H9 (cell line): ENCODE measurements at regions not wholly inside any gene's neighbourhood (a gene's known extent, or its start where the extent isn't known, plus 50 kb on each side); places are given as distances from the start of the nearest gene placed in this dataset.

ENCODE experiments used
- DNase-seq: peaks from one replicate; pipeline ENCODE4 v3.0.0-alpha.2; 2017
- H2AFZ ChIP-seq: one replicate; pipeline ENCODE4 v1.6.1; 2013; ENCODE audit warnings: mild to moderate bottlenecking, low read length, control low read depth, moderate library complexity
- H2AK5ac ChIP-seq: 2 replicates; pipeline ENCODE4 v1.6.1; 2013; ENCODE audit warnings: low read length, control low read depth, mixed read lengths; ENCODE audit not compliant: insufficient read length
- H2BK120ac ChIP-seq: one replicate; pipeline ENCODE4 v1.6.1; 2013; ENCODE audit warnings: low read depth, mild to moderate bottlenecking, low read length, control low read depth, inconsistent platforms; ENCODE audit not compliant: poor library complexity, severe bottlenecking
- H2BK12ac ChIP-seq: 2 replicates; pipeline ENCODE4 v1.6.1; 2013; ENCODE audit warnings: low read length, control low read depth, mixed read lengths, low read depth; ENCODE audit not compliant: insufficient read length
- H2BK15ac ChIP-seq: 2 replicates; pipeline ENCODE4 v1.6.1; 2013; ENCODE audit warnings: low read depth, low read length, control low read depth
- H2BK20ac ChIP-seq: one replicate; pipeline ENCODE4 v1.6.1; 2013; ENCODE audit warnings: low read depth, mild to moderate bottlenecking, low read length, control low read depth, inconsistent platforms; ENCODE audit not compliant: poor library complexity, severe bottlenecking
- H2BK5ac ChIP-seq: 2 replicates; pipeline ENCODE4 v1.6.1; 2013; ENCODE audit warnings: low read length, control low read depth, mixed read lengths; ENCODE audit not compliant: insufficient read length
- H3K14ac ChIP-seq: 2 replicates; pipeline ENCODE4 v1.6.1; 2013; ENCODE audit warnings: low read length, control low read depth; ENCODE audit not compliant: insufficient read depth
- H3K18ac ChIP-seq: 2 replicates; pipeline ENCODE4 v1.6.1; 2013; ENCODE audit warnings: low read depth, mild to moderate bottlenecking, mixed read lengths, low read length, control low read depth; ENCODE audit not compliant: insufficient read length
- H3K23ac ChIP-seq: 2 replicates; pipeline ENCODE4 v1.6.1; 2013; ENCODE audit warnings: low read length, control low read depth, mixed read lengths, low read depth; ENCODE audit not compliant: insufficient read length
- H3K23me2 ChIP-seq: 2 replicates; pipeline ENCODE4 v1.6.1; 2013; ENCODE audit warnings: low read depth, mild to moderate bottlenecking, mixed read lengths, low read length, control low read depth; ENCODE audit not compliant: insufficient read length, poor library complexity, severe bottlenecking
- H3K27ac ChIP-seq: 2 replicates; pipeline ENCODE4 v1.5.1; 2013; ENCODE audit warnings: low read length, control low read depth, mixed read lengths, low read depth; ENCODE audit not compliant: insufficient read length
- H3K27me3 ChIP-seq: 2 replicates; pipeline ENCODE4 v1.6.1; 2013; ENCODE audit warnings: low read length, control low read depth, inconsistent platforms; ENCODE audit not compliant: insufficient read depth
- H3K4ac ChIP-seq: 2 replicates; pipeline ENCODE4 v1.6.1; 2013; ENCODE audit warnings: low read depth, mild to moderate bottlenecking, control low read depth, inconsistent platforms, low read length, moderate library complexity
- H3K4me1 ChIP-seq: 2 replicates; pipeline ENCODE4 v1.6.1; 2013; ENCODE audit warnings: low read length, control low read depth, inconsistent platforms; ENCODE audit not compliant: insufficient read depth
- H3K4me2 ChIP-seq: 2 replicates; pipeline ENCODE4 v1.6.1; 2013; ENCODE audit warnings: low read length, control low read depth, mixed read lengths; ENCODE audit not compliant: insufficient read length, insufficient read depth
- H3K56ac ChIP-seq: 2 replicates; pipeline ENCODE4 v1.6.1; 2013; ENCODE audit warnings: low read depth, mild to moderate bottlenecking, mixed read lengths, low read length, control low read depth; ENCODE audit not compliant: insufficient read length
- H3K79me1 ChIP-seq: 2 replicates; pipeline ENCODE4 v1.6.1; 2013; ENCODE audit warnings: low read depth, mild to moderate bottlenecking, moderate library complexity, low read length, control low read depth, inconsistent platforms; ENCODE audit not compliant: insufficient read depth, poor library complexity, severe bottlenecking
- H3K79me2 ChIP-seq: 2 replicates; pipeline ENCODE4 v1.6.1; 2013; ENCODE audit warnings: low read length, control low read depth, inconsistent platforms; ENCODE audit not compliant: insufficient read depth
- H3K9ac ChIP-seq: 2 replicates; pipeline ENCODE4 v1.6.1; 2013; ENCODE audit warnings: low read length, control low read depth, mixed read lengths; ENCODE audit not compliant: insufficient read length; ENCODE audit errors: extremely low read depth
- H3K9me3 ChIP-seq: one replicate; pipeline ENCODE4 v1.6.1; 2013; ENCODE audit warnings: low read depth, low read length, inconsistent platforms; ENCODE audit not compliant: control insufficient read depth
- H3T11ph ChIP-seq: one replicate; pipeline ENCODE4 v1.6.1; 2013; ENCODE audit warnings: mild to moderate bottlenecking, low read length, control low read depth, inconsistent platforms
- H4K20me1 ChIP-seq: one replicate; pipeline ENCODE4 v1.6.1; 2013; ENCODE audit not compliant: control insufficient read depth, insufficient read length, insufficient read depth
- H4K5ac ChIP-seq: 2 replicates; pipeline ENCODE4 v1.6.1; 2013; ENCODE audit warnings: low read depth, mild to moderate bottlenecking, mixed read lengths, low read length, control low read depth; ENCODE audit not compliant: insufficient read length
- H4K8ac ChIP-seq: replicated peaks from 2 replicates; pipeline ENCODE4 v1.6.1; 2013; ENCODE audit warnings: low read length, control low read depth, mixed read lengths, low read depth; ENCODE audit not compliant: insufficient read length
- H4K91ac ChIP-seq: 2 replicates; pipeline ENCODE4 v1.6.1; 2013; ENCODE audit warnings: low read depth, mild to moderate bottlenecking, moderate library complexity, mixed read lengths, low read length, control low read depth; ENCODE audit not compliant: insufficient read length
- H3K27ac Mint-ChIP-seq, 3 experiments: 2 replicates in 2 of 3; 3 replicates in 1 of 3; pipeline ENCODE4 v1.8.0; 2020 to 2021; ENCODE audit warnings: mixed read lengths in 3 of 3, mild to moderate bottlenecking in 1 of 3, moderate library complexity in 1 of 3
- H3K27me3 Mint-ChIP-seq: 2 replicates; pipeline ENCODE4 v1.8.0; 2021; ENCODE audit warnings: low read depth, mild to moderate bottlenecking, moderate library complexity, mixed read lengths
- H3K36me3 Mint-ChIP-seq, 3 experiments: 2 replicates in 2 of 3; 3 replicates in 1 of 3; pipeline ENCODE4 v1.8.0; 2020 to 2021; ENCODE audit warnings: low read depth in 3 of 3, mixed read lengths in 3 of 3; ENCODE audit not compliant: insufficient read depth in 1 of 3
- H3K4me1 Mint-ChIP-seq, 2 experiments: 2 replicates each; pipeline ENCODE4 v1.8.0; 2020; ENCODE audit warnings: mixed read lengths in 2 of 2
- H3K4me3 Mint-ChIP-seq, 2 experiments: 2 replicates in 1 of 2; 3 replicates in 1 of 2; pipeline ENCODE4 v1.8.0; 2020 to 2021; ENCODE audit warnings: mild to moderate bottlenecking in 2 of 2, mixed read lengths in 2 of 2, moderate library complexity in 1 of 2
- H3K9me3 Mint-ChIP-seq, 2 experiments: 2 replicates in 1 of 2; 3 replicates in 1 of 2; pipeline ENCODE4 v1.8.0; 2020; ENCODE audit warnings: mild to moderate bottlenecking in 2 of 2, mixed read lengths in 2 of 2, moderate library complexity in 1 of 2
- CTCF ChIP-seq: fragments of 200-600 bp; sonication (generic); conservative IDR thresholded peaks from 3 replicates; pipeline ENCODE4 v1.8.0; 2021; ENCODE audit warnings: antibody characterized with exemption, mild to moderate bottlenecking
- WGBS: extraction: QIAGEN DNeasy Blood & Tissue Kit; methylation state at CpG from one replicate; pipeline ENCODE4 v1.1.7; 2013; ENCODE audit warnings: missing lambda C conversion rate, low lambda C conversion rate, mixed read lengths; ENCODE audit not compliant: insufficient read length; ENCODE audit errors: extremely low coverage; 5-methylcytosine and 5-hydroxymethylcytosine counted together

- Mint-ChIP-seq H3K4me1 (peaks cover 22 to 31% of the 10 kb centered on the region in 2 experiments), H3K36me3 (peaks cover 0 to 2% (median 0%) of the 10 kb centered on the region in 3 experiments; a peak in 1 of 7 replicates), H3K4me3 (no peak overlapping the region), H3K9me3 (peaks cover 0 to 2% of the 10 kb centered on the region in 2 experiments; a peak in 1 of 5 replicates), H3K27me3 (peaks cover 13% of the 10 kb centered on the region), H3K27ac (no peak overlapping the region)
- Histone ChIP-seq H3K79me1 (no peaks in the 10 kb centered on the region), H2AK5ac (no peak overlapping the region), H2AFZ (no peak overlapping the region), H3K4ac (no peak overlapping the region), H4K91ac (no peak overlapping the region), H4K20me1 (no peaks in the 10 kb centered on the region), H2BK15ac (no peak overlapping the region), H3K9me3 (no peaks in the 10 kb centered on the region), H2BK12ac (no peak overlapping the region), H3K4me2 (no peak overlapping the region), H3K79me2 (no peaks in the 10 kb centered on the region), H4K5ac (no peak overlapping the region), H2BK120ac (no peak overlapping the region), H3K27me3 (no peaks in the 10 kb centered on the region), H2BK5ac (no peak overlapping the region), H3K9ac (no peak overlapping the region), H3K18ac (no peak overlapping the region), H3K27ac (no peak overlapping the region), H3K23me2 (no peaks in the 10 kb centered on the region), H3K14ac (no peak overlapping the region), H3K4me1 (peaks cover 6% of the 10 kb centered on the region; the same call in 1 of the 2 replicates), H3K23ac (no peak overlapping the region), H3T11ph (no peak overlapping the region), H4K8ac (no peak overlapping the region), H2BK20ac (no peak overlapping the region), H3K56ac (no peak overlapping the region)
- TF ChIP-seq CTCF, result no peak
- DNase-seq, result no peak
- no CpG with 5 or more reads among the region's 2 CpGs for WGBS
Observed at GRCh38 chr9:113795811-113796392, 80.2 kb upstream of the ZNF618 start.
